ENCODE measurements at regions not wholly inside any gene's neighbourhood (a gene's known extent, or its start where the extent isn't known, plus 50 kb on each side); places are given as distances from the start of the nearest gene placed in this dataset.

DNA sequence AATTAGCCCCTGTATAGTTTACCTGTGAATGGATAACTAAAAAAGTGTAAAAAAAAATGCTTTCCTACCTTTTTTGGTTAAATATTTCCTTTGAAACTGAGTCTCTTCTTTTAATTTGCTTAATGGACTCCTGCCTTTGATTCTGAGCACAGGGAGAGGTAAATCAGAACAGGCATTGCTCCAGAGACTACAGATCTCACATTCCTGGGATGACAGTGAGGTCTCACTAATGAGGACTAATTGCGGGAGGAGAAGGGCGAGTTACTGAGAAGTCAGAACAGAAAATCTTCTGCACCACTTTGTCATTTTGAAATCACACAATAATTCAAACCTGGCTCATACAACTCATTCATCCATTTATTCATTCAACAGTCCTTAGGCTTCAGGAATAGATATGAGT lies 437.0 kb upstream of the ASIC2 start:
- TF ChIP-seq, protein P1, sequence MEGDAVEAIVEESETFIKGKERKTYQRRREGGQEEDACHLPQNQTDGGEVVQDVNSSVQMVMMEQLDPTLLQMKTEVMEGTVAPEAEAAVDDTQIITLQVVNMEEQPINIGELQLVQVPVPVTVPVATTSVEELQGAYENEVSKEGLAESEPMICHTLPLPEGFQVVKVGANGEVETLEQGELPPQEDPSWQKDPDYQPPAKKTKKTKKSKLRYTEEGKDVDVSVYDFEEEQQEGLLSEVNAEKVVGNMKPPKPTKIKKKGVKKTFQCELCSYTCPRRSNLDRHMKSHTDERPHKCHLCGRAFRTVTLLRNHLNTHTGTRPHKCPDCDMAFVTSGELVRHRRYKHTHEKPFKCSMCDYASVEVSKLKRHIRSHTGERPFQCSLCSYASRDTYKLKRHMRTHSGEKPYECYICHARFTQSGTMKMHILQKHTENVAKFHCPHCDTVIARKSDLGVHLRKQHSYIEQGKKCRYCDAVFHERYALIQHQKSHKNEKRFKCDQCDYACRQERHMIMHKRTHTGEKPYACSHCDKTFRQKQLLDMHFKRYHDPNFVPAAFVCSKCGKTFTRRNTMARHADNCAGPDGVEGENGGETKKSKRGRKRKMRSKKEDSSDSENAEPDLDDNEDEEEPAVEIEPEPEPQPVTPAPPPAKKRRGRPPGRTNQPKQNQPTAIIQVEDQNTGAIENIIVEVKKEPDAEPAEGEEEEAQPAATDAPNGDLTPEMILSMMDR (conservative IDR thresholded peaks at IDR 0.05; ENCODE audit: low read depth, low read length): no peak
- TF ChIP-seq EZH2 (IDR thresholded peaks at IDR 0.05; ENCODE audit: borderline replicate concordance, low read depth, low read length, poor library complexity, severe bottlenecking): no peak
